ENCODE measurements at regions not wholly inside any gene's neighbourhood (a gene's known extent, or its start where the extent isn't known, plus 50 kb on each side); places are given as distances from the start of the nearest gene placed in this dataset.
A peak's percentile ranks its signal among the peaks of the same experiment; 100 is the strongest.

GRCh38 chr3:21825684-21826083 is 74.7 kb upstream of the ZNF385D start:
- H3K4me1 ChIP-seq (replicated peaks in 1 of 4; ENCODE audit: control insufficient read depth in 3 of 4, insufficient read depth in 4 of 4, low read length in 3 of 4): no peaks in the 10 kb centered on the region
- H2BK15ac ChIP-seq (ENCODE audit: low read length): no peak overlapping the region
- CTCF ChIA-PET (ENCODE audit: partially characterized antibody): interaction anchor here (0.6 to 2.3 kb wide), 7 partner anchors 10 to 1613 kb away, joined by 3 to 10 read pairs (median 4); no protein-coding TSS in a partner anchor
- no peak overlapping the region for H3K18ac ChIP-seq (ENCODE audit: extremely low read depth, low read length)
- H3K27ac ChIP-seq (ENCODE audit: low read depth, low read length): no peak overlapping the region
- H3K14ac ChIP-seq (ENCODE audit: insufficient read length): no peak overlapping the region
- H4K5ac ChIP-seq (ENCODE audit: insufficient read length, low read depth, low read length): no peak overlapping the region
- no peak overlapping the region for H4K91ac ChIP-seq (replicated peaks; ENCODE audit: insufficient read length, low read length)
- no peaks in the 10 kb centered on the region for H3K79me1 ChIP-seq (ENCODE audit: low read depth, low read length)
- H3K79me2 ChIP-seq (ENCODE audit: control insufficient read depth in 1 of 2, insufficient read depth in 2 of 2, low read length in 2 of 2): no peaks in the 10 kb centered on the region
- no peaks in the 10 kb centered on the region for H3K23me2 ChIP-seq (ENCODE audit: low read depth, low read length)
- 86% methylated on average over 12 of the region's 12 CpGs; no CpG with 5 or more reads in 1 of the 2 experiments for WGBS, 2 experiments (ENCODE audit: extremely low coverage in 1 of 2, insufficient coverage in 1 of 2, insufficient read length in 1 of 2, insufficient replicate concordance in 2 of 2, low coverage in 1 of 2, low lambda C conversion rate in 2 of 2, missing lambda C conversion rate in 1 of 2)
- H2BK20ac ChIP-seq (ENCODE audit: low read length): no peak overlapping the region
- H3K36me3 ChIP-seq (ENCODE audit: control insufficient read depth in 2 of 4, insufficient read depth in 4 of 4, low read length in 3 of 4): no peaks in the 10 kb centered on the region
- H2AFZ ChIP-seq (ENCODE audit: low read length): no peak overlapping the region
- H2AK5ac ChIP-seq (ENCODE audit: low read depth, low read length): no peak overlapping the region
- H2BK12ac ChIP-seq (ENCODE audit: low read depth, low read length): no peak overlapping the region
- no peak overlapping the region for H3K56ac ChIP-seq (replicated peaks; ENCODE audit: insufficient read length, low read depth, low read length)
- H2BK120ac ChIP-seq (replicated peaks; ENCODE audit: low read depth, low read length): no peak overlapping the region
- no peak overlapping the region for H4K8ac ChIP-seq (ENCODE audit: extremely low read depth, insufficient read depth, low read length)
- no peak overlapping the region for H3K23ac ChIP-seq (ENCODE audit: insufficient read length)
- H3K4ac ChIP-seq (replicated peaks; ENCODE audit: insufficient read length, low read depth, low read length): no peak overlapping the region
- DNase-seq (ENCODE audit: low read depth in 1 of 2, low spot score in 2 of 2): peak; percentile 5 to 48
- no peak overlapping the region for H3K9ac ChIP-seq (replicated peaks in 1 of 4; ENCODE audit: extremely low read depth in 1 of 4, low read depth in 3 of 4, low read length in 3 of 4)
- POLR2A ChIA-PET (ENCODE audit: partially characterized antibody): interaction anchor here (1.4 kb wide), 1 partner anchor 8 kb away, joined by 5 read pairs; no protein-coding TSS in a partner anchor
- no peaks in the 10 kb centered on the region for H3K27me3 ChIP-seq (replicated peaks in 1 of 4; ENCODE audit: control insufficient read depth in 3 of 4, extremely low read depth in 1 of 4, insufficient read depth in 3 of 4, low read length in 3 of 4)
- no peaks in the 10 kb centered on the region for H3K9me3 ChIP-seq (ENCODE audit: insufficient read depth in 2 of 2, low read depth in 1 of 2, low read length in 1 of 2)
- no peaks in the 10 kb centered on the region for H4K20me1 ChIP-seq (replicated peaks in 1 of 2; ENCODE audit: control insufficient read depth in 1 of 2, insufficient read depth in 2 of 2, low read length in 2 of 2)
- FAIRE-seq: no peak
- no peak overlapping the region for H3K4me2 ChIP-seq (ENCODE audit: insufficient read depth in 1 of 2, low read depth in 2 of 2, low read length in 2 of 2)
- no peak overlapping the region for H3K4me3 ChIP-seq (ENCODE audit: extremely low read depth in 1 of 4, insufficient read depth in 2 of 4, low read depth in 3 of 4, low read length in 4 of 4)
- H2BK5ac ChIP-seq (ENCODE audit: low read depth, low read length): no peak overlapping the region
- TF ChIP-seq KDM4A (IDR thresholded peaks at IDR 0.05; ENCODE audit: low read depth, low read length, severe bottlenecking) (no peak), CTCF (IDR thresholded peaks at IDR 0.05; ENCODE audit: control extremely low read depth in 1 of 3, insufficient read depth in 1 of 3, low read depth in 1 of 3, low read length in 3 of 3) (peak; percentile 8 to 33 (median 28); a peak in 2 of 4 replicates)

All from H1 (cell line).